ENCODE measurements at regions not wholly inside any gene's neighbourhood (a gene's known extent, or its start where the extent isn't known, plus 50 kb on each side); places are given as distances from the start of the nearest gene placed in this dataset.

- TF ChIP-seq FOXA1 (IDR thresholded peaks at IDR 0.05) (no peak), MAX (IDR thresholded peaks at IDR 0.05) (no peak), CTCF (IDR thresholded peaks at IDR 0.05; ENCODE audit: low read depth, low read length, missing input control) (no peak), ZBTB33 (IDR thresholded peaks at IDR 0.05) (no peak), GABPA (IDR thresholded peaks at IDR 0.05 in 1 of 2, conservative IDR thresholded peaks at IDR 0.05 in 1 of 2) (no peak), JUND (IDR thresholded peaks at IDR 0.05) (no peak), RAD21 (IDR thresholded peaks at IDR 0.05) (no peak), RXRA (IDR thresholded peaks at IDR 0.05) (no peak), EGR1 (IDR thresholded peaks at IDR 0.05; ENCODE audit: low read depth in 2 of 2) (no peak), YY1 (IDR thresholded peaks at IDR 0.05) (no peak), REST (IDR thresholded peaks at IDR 0.05) (no peak), TAF1 (conservative IDR thresholded peaks at IDR 0.05) (no peak), ATF3 (IDR thresholded peaks at IDR 0.05) (no peak), SP1 (IDR thresholded peaks at IDR 0.05) (no peak)
Observed at GRCh38 chr6:81938991-81939732, 186.7 kb upstream of the TENT5A start.

Data from liver (tissue), 3 donors.